K562 (cell line): ENCODE measurements at regions not wholly inside any gene's neighbourhood (a gene's known extent, or its start where the extent isn't known, plus 50 kb on each side); places are given as distances from the start of the nearest gene placed in this dataset.

Source experiments
- ATAC-seq: fragments of 200-7000 bp; cut with Tn5 transposase; 3 replicates; pipeline ENCODE4 v1.9.1; 2020; ENCODE audit warnings: moderate library complexity
- BruUV-seq: library from RNA; stranded (reverse); fragments of 400-500 nt; replicated peaks from 2 replicates; lab custom pipeline; 2021; lab: Mats Ljungman, UMichigan
- CTCF ChIA-PET: fragments of 300-600 bp; formaldehyde crosslinking; extraction: SDS; loops from one replicate; lab custom pipeline; 2021; ENCODE audit warnings: low intra/inter-chr PET ratio; lab: Yijun Ruan, JAX
- POLR2A ChIA-PET: fragments of 300-600, 350-650 bp; sonication (Branson Sonifier 250); formaldehyde crosslinking; extraction: SDS; loops from one replicate; lab custom pipeline; 2021; ENCODE audit warnings: antibody characterized with exemption, inconsistent platforms; lab: Yijun Ruan, JAX
- DNase-seq, 4 experiments: peaks; one replicate each; pipeline versions ENCODE4 v3.0.0 to v3.0.0-alpha.2; 2011 to 2018; ENCODE audit warnings: low spot score in 3 of 4, mixed read lengths in 3 of 4; ENCODE audit errors: extremely low read depth in 1 of 4
- FAIRE-seq: peaks from 2 replicates; lab custom pipeline; 2011; peaks lifted over from hg19 to GRCh38; lab: Jason Lieb, UNC
- H2AFZ ChIP-seq: 2 replicates; pipeline ENCODE4 v1.6.0; 2011; ENCODE audit warnings: low read depth, low read length, control low read depth, inconsistent platforms
- H3K27ac ChIP-seq: fragments of 200-600 bp; 3 replicates; pipeline ENCODE4 v1.8.0; 2011; ENCODE audit warnings: low read depth, mild to moderate bottlenecking, control low read depth, inconsistent platforms, low read length, moderate library complexity, mixed read lengths; ENCODE audit errors: extremely low read depth
- H3K27me3 ChIP-seq, 2 experiments: fragments of 300-600 bp in 1 of 2; 2 replicates in 1 of 2; 3 replicates in 1 of 2; pipeline versions ENCODE4 v1.6.0 to v1.8.0; 2011; ENCODE audit warnings: inconsistent platforms in 2 of 2, low read length in 2 of 2, mild to moderate bottlenecking in 1 of 2, mixed read lengths in 1 of 2, moderate library complexity in 1 of 2; ENCODE audit not compliant: control insufficient read depth in 2 of 2, insufficient read depth in 2 of 2
- H3K36me3 ChIP-seq: fragments of 300-600 bp; 3 replicates; pipeline ENCODE4 v1.8.0; 2011; ENCODE audit warnings: mild to moderate bottlenecking, low read length, inconsistent platforms; ENCODE audit not compliant: control insufficient read depth, insufficient read depth
- H3K4me1 ChIP-seq, 2 experiments: fragments of 200-600 bp in 1 of 2; replicated peaks in 1 of 2; 2 replicates in 1 of 2; 3 replicates in 1 of 2; pipeline versions ENCODE4 v1.5.1 to v1.8.0; 2011; ENCODE audit warnings: inconsistent platforms in 2 of 2, low read length in 2 of 2, mild to moderate bottlenecking in 1 of 2, mixed read lengths in 1 of 2, moderate library complexity in 1 of 2; ENCODE audit not compliant: control insufficient read depth in 2 of 2, insufficient read depth in 2 of 2
- H3K4me2 ChIP-seq: 2 replicates; pipeline ENCODE4 v1.6.1; 2011; ENCODE audit warnings: low read length, control low read depth, inconsistent platforms, mixed read lengths; ENCODE audit not compliant: insufficient read depth
- H3K4me3 ChIP-seq: fragments of 200-600 bp; sonication (generic), shearing (Covaris generic); 2 replicates; pipeline ENCODE4 v1.5.1; 2016; ENCODE audit warnings: control low read depth, inconsistent platforms
- H3K79me2 ChIP-seq: fragments of 200-600 bp; 3 replicates; pipeline ENCODE4 v1.8.0; 2011; ENCODE audit warnings: low read length, inconsistent platforms; ENCODE audit not compliant: control insufficient read depth, insufficient read depth
- H3K9ac ChIP-seq, 2 experiments: 2 replicates each; pipeline versions ENCODE4 v1.6.0 to v1.6.1; 2011; ENCODE audit warnings: low read depth in 2 of 2, low read length in 2 of 2, control low read depth in 1 of 2, inconsistent platforms in 1 of 2, mild to moderate bottlenecking in 1 of 2, mixed read lengths in 1 of 2; ENCODE audit not compliant: insufficient read depth in 1 of 2
- H3K9me1 ChIP-seq: one replicate; pipeline ENCODE4 v1.6.0; 2011; ENCODE audit warnings: inconsistent platforms, mild to moderate bottlenecking, low read length, moderate library complexity; ENCODE audit not compliant: control insufficient read depth, insufficient read depth
- H3K9me3 ChIP-seq: replicated peaks from 2 replicates; pipeline ENCODE4 v1.5.1; 2011; ENCODE audit warnings: low read depth, low read length, inconsistent platforms; ENCODE audit not compliant: control insufficient read depth, insufficient read depth
- H4K20me1 ChIP-seq: replicated peaks from 2 replicates; pipeline ENCODE4 v1.6.1; 2011; ENCODE audit warnings: low read length, inconsistent platforms, mixed read lengths; ENCODE audit not compliant: control insufficient read depth, insufficient read depth
- CREM ChIP-seq: IDR thresholded peaks from 2 replicates; pipeline ENCODE4 v1.6.1; 2014; ENCODE audit warnings: antibody characterized with exemption, low read depth
- DEAF1 ChIP-seq: fragments of 450-650 bp; formaldehyde crosslinking; IDR thresholded peaks from 2 replicates; pipeline ENCODE4 v1.4.0; 2020; ENCODE audit warnings: mild to moderate bottlenecking, moderate library complexity
- FIP1L1 ChIP-seq: fragments of 200-400 bp; formaldehyde crosslinking; IDR thresholded peaks from 2 replicates; pipeline ENCODE4 v1.6.1; 2018; ENCODE audit warnings: mild to moderate bottlenecking, low read depth, low read length; ENCODE audit not compliant: poor library complexity, severe bottlenecking
- FOSL1 ChIP-seq: fragments of 200-800 bp; sonication (Bioruptor generic); conservative IDR thresholded peaks from 2 replicates; pipeline ENCODE4 v1.6.1; 2016; ENCODE audit warnings: missing genetic modification characterization, missing compliant biosample characterization
- HLTF ChIP-seq: fragments of 450-650 bp; IDR thresholded peaks from 2 replicates; pipeline ENCODE4 v1.6.1; 2016
- HMG20B ChIP-seq: fragments of 250-450 bp; sonication (Bioruptor Pico); IDR thresholded peaks from 2 replicates; pipeline ENCODE4 v1.5.0; 2021; ENCODE audit warnings: mild to moderate bottlenecking
- HNRNPL ChIP-seq: fragments of 200-400 bp; formaldehyde crosslinking; IDR thresholded peaks from 2 replicates; pipeline ENCODE4 v1.6.1; 2017; ENCODE audit warnings: low read depth, mild to moderate bottlenecking, low read length
- IRF2 ChIP-seq: sonication (generic); formaldehyde crosslinking; IDR thresholded peaks from 2 replicates; pipeline ENCODE4 v1.8.1; 2022; ENCODE audit warnings: mild to moderate bottlenecking, missing genetic modification reagents
- MIER1 ChIP-seq: fragments of 450-650 bp; IDR thresholded peaks from 2 replicates; pipeline ENCODE4 v1.6.1; 2016; ENCODE audit warnings: antibody characterized with exemption, mild to moderate bottlenecking, low read depth
- NBN ChIP-seq: fragments of 450-650 bp; IDR thresholded peaks from 2 replicates; pipeline ENCODE4 v1.6.1; 2016; ENCODE audit warnings: low read depth, mild to moderate bottlenecking
- NFIC ChIP-seq: fragments of 450-650 bp; IDR thresholded peaks from 2 replicates; pipeline ENCODE4 v1.6.1; 2017; ENCODE audit warnings: mild to moderate bottlenecking, inconsistent platforms
- NR2C2 ChIP-seq, 2 experiments: fragments of 200-800 bp in 1 of 2; sonication (Bioruptor generic) in 1 of 2; sonication (generic) in 1 of 2; formaldehyde crosslinking in 1 of 2; IDR thresholded peaks; 2 replicates each; pipeline versions ENCODE4 v1.6.1 to v1.8.0; 2016 to 2022; ENCODE audit warnings: mild to moderate bottlenecking in 1 of 2, missing compliant biosample characterization in 1 of 2, missing genetic modification characterization in 1 of 2, missing genetic modification reagents in 1 of 2
- RFX7 ChIP-seq: fragments of 250-450 bp; sonication (Bioruptor Pico); IDR thresholded peaks from 2 replicates; pipeline ENCODE4 v1.5.1; 2021; ENCODE audit warnings: mild to moderate bottlenecking
- ZNF133 ChIP-seq: fragments of 250-450 bp; sonication (Bioruptor Pico); IDR thresholded peaks from 2 replicates; pipeline ENCODE4 v1.4.0; 2020; ENCODE audit warnings: mild to moderate bottlenecking
- ZNF696 ChIP-seq: fragments of 250-450 bp; sonication (Bioruptor Pico); conservative IDR thresholded peaks from 2 replicates; pipeline ENCODE4 v1.4.0; 2020; ENCODE audit warnings: mild to moderate bottlenecking, moderate library complexity
- ZNF764 ChIP-seq: fragments of 250-450 bp; sonication (Bioruptor Pico); IDR thresholded peaks from 2 replicates; pipeline ENCODE4 v1.4.0; 2020; ENCODE audit warnings: low read depth, mild to moderate bottlenecking, moderate library complexity
- WGBS: fragments of 100-300 bp; shearing (Covaris generic); methylation state at CpG from one replicate; pipeline ENCODE4 v1.1.6; 2016; ENCODE audit warnings: low coverage, mixed read lengths; ENCODE audit not compliant: insufficient coverage; ENCODE audit errors: missing lambda C conversion rate; 5-methylcytosine and 5-hydroxymethylcytosine counted together
- in situ Hi-C: fragments of 300-500 bp; cut with MboI; formaldehyde crosslinking; loops from 4 replicates; pipeline ENCODE4 v1.15.0; 2018; ENCODE audit warnings: inconsistent platforms, mixed read lengths
- intact Hi-C: fragments of 100-400 bp; cut with micrococcal nuclease; formaldehyde crosslinking; loops from 2 replicates; pipeline ENCODE4 v1.14.2; 2022
- TF ChIP-seq, protein P1 (sequence below): fragments of 450-650 bp; IDR thresholded peaks from one replicate; pipeline ENCODE4 v1.6.1; 2018; ENCODE audit warnings: mild to moderate bottlenecking, moderate library complexity; ENCODE audit not compliant: partially characterized antibody

- Histone ChIP-seq H3K9ac (no peak overlapping the region), H3K4me1 (no peaks in the 10 kb centered on the region), H3K79me2 (no peaks in the 10 kb centered on the region), H3K9me1 (no peaks in the 10 kb centered on the region), H3K4me3 (no peak overlapping the region), H3K27me3 (no peaks in the 10 kb centered on the region), H4K20me1 (no peaks in the 10 kb centered on the region), H3K4me2 (no peak overlapping the region), H3K27ac (no peak overlapping the region), H3K9me3 (no peaks in the 10 kb centered on the region), H3K36me3 (no peaks in the 10 kb centered on the region), H2AFZ (no peak overlapping the region)
- 49% methylated on average over 3 of the region's 4 CpGs for WGBS
- ChIA-PET CTCF (no interaction called here), POLR2A (no interaction called here)
- FAIRE-seq, result no peak
- in situ Hi-C loops, result no loop called here
- no peak for TF ChIP-seq ZNF696 (CRISPR knock-in tag)
- no peak for TF ChIP-seq NR2C2 (CRISPR knock-in tag; IDR thresholded peaks at IDR 0.05)
- no peak for TF ChIP-seq NR2C2 (tag; IDR thresholded peaks at IDR 0.05)
- TF ChIP-seq FIP1L1, result no peak
- no peak for TF ChIP-seq RFX7
- TF ChIP-seq, protein P1, sequence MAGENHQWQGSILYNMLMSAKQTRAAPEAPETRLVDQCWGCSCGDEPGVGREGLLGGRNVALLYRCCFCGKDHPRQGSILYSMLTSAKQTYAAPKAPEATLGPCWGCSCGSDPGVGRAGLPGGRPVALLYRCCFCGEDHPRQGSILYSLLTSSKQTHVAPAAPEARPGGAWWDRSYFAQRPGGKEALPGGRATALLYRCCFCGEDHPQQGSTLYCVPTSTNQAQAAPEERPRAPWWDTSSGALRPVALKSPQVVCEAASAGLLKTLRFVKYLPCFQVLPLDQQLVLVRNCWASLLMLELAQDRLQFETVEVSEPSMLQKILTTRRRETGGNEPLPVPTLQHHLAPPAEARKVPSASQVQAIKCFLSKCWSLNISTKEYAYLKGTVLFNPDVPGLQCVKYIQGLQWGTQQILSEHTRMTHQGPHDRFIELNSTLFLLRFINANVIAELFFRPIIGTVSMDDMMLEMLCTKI, result no peak
- TF ChIP-seq NFIC, result no peak
- no peak for TF ChIP-seq FOSL1 (tag)
- no peak for TF ChIP-seq DEAF1
- TF ChIP-seq HLTF, result no peak
- TF ChIP-seq HMG20B, result no peak
- TF ChIP-seq ZNF133 (CRISPR knock-in tag), result no peak
- TF ChIP-seq MIER1, result no peak
- TF ChIP-seq ZNF764, result no peak
- TF ChIP-seq IRF2 (CRISPR knock-in tag), result no peak
- TF ChIP-seq HNRNPL, result no peak
- no peak for TF ChIP-seq NBN
- TF ChIP-seq CREM, result no peak
- intact Hi-C loops, result no loop called here
- BruUV-seq, result no TSS peak
- DNase-seq, result no peak
- no peak for ATAC-seq
These were observed 159.6 kb upstream of the CNOT2 start for GRCh38 chr12:70083677-70084020.
